GM23338 (cell line): ENCODE measurements at regions not wholly inside any gene's neighbourhood (a gene's known extent, or its start where the extent isn't known, plus 50 kb on each side); places are given as distances from the start of the nearest gene placed in this dataset.

ENCODE experiments used
- EZH2 ChIP-seq: fragments of 200-600 bp; sonication (generic); IDR thresholded peaks from one replicate; pipeline ENCODE4 v1.8.0; 2017; ENCODE audit warnings: antibody characterized with exemption, mild to moderate bottlenecking, low read depth; ENCODE audit not compliant: unreplicated experiment
- EZH2phosphoT487 ChIP-seq: fragments of 200-600 bp; sonication (generic); IDR thresholded peaks from one replicate; pipeline ENCODE4 v1.8.1; 2018; ENCODE audit warnings: antibody characterized with exemption; ENCODE audit not compliant: unreplicated experiment
- JUNB ChIP-seq: IDR thresholded peaks from one replicate; pipeline ENCODE4 v1.6.1; 2016; ENCODE audit warnings: antibody characterized with exemption; ENCODE audit not compliant: unreplicated experiment
- NANOG ChIP-seq: IDR thresholded peaks from 2 replicates; pipeline ENCODE4 v1.6.1; 2016; ENCODE audit warnings: antibody characterized with exemption, borderline replicate concordance
- POLR2AphosphoS5 ChIP-seq: IDR thresholded peaks from 2 replicates; pipeline ENCODE4 v1.6.1; 2016; ENCODE audit warnings: antibody characterized with exemption, low read depth
- STAT1 ChIP-seq: IDR thresholded peaks from one replicate; pipeline ENCODE4 v1.6.1; 2016; ENCODE audit warnings: antibody characterized with exemption; ENCODE audit not compliant: unreplicated experiment
- ZNF114 ChIP-seq: fragments of 250-450 bp; sonication (Bioruptor Pico); IDR thresholded peaks from 2 replicates; pipeline ENCODE4 v1.5.0; 2020; ENCODE audit warnings: mild to moderate bottlenecking, moderate library complexity
- ZNF331 ChIP-seq: fragments of 250-450 bp; sonication (Bioruptor Pico); IDR thresholded peaks from 2 replicates; pipeline ENCODE4 v1.5.0; 2020; ENCODE audit warnings: low read depth, mild to moderate bottlenecking, moderate library complexity
- TF ChIP-seq, protein P1 (sequence below): fragments of 250-450 bp; sonication (Bioruptor Pico); IDR thresholded peaks from 2 replicates; pipeline ENCODE4 v1.5.0; 2020; ENCODE audit warnings: mild to moderate bottlenecking, moderate library complexity
- TF ChIP-seq, protein P2 (sequence below): IDR thresholded peaks from 2 replicates; pipeline ENCODE4 v1.6.1; 2016; ENCODE audit warnings: antibody characterized with exemption
- TF ChIP-seq, protein P3 (sequence below): IDR thresholded peaks from one replicate; pipeline ENCODE4 v1.6.1; 2018; ENCODE audit warnings: antibody characterized with exemption; ENCODE audit not compliant: unreplicated experiment

DNA sequence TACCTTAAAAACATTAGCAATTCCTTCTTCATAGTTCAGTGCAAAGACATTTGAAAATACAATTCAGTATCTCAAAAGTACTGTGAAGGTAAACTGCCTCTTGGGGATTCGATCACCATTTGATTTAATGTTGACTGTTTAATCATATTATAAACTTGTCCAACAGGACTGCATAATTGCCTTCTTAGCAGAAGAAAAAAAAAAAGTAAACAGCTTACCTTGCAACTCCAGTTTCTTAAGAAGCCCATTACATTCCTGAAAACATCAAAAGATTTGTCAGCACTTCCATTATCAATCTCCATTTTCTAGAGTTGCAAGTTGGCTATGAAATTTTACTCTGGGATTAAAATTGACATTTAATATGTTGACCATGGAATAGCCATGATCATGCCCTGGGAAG is 1154.6 kb downstream of the OLFM4 start (continued):
- TF ChIP-seq, protein P1, sequence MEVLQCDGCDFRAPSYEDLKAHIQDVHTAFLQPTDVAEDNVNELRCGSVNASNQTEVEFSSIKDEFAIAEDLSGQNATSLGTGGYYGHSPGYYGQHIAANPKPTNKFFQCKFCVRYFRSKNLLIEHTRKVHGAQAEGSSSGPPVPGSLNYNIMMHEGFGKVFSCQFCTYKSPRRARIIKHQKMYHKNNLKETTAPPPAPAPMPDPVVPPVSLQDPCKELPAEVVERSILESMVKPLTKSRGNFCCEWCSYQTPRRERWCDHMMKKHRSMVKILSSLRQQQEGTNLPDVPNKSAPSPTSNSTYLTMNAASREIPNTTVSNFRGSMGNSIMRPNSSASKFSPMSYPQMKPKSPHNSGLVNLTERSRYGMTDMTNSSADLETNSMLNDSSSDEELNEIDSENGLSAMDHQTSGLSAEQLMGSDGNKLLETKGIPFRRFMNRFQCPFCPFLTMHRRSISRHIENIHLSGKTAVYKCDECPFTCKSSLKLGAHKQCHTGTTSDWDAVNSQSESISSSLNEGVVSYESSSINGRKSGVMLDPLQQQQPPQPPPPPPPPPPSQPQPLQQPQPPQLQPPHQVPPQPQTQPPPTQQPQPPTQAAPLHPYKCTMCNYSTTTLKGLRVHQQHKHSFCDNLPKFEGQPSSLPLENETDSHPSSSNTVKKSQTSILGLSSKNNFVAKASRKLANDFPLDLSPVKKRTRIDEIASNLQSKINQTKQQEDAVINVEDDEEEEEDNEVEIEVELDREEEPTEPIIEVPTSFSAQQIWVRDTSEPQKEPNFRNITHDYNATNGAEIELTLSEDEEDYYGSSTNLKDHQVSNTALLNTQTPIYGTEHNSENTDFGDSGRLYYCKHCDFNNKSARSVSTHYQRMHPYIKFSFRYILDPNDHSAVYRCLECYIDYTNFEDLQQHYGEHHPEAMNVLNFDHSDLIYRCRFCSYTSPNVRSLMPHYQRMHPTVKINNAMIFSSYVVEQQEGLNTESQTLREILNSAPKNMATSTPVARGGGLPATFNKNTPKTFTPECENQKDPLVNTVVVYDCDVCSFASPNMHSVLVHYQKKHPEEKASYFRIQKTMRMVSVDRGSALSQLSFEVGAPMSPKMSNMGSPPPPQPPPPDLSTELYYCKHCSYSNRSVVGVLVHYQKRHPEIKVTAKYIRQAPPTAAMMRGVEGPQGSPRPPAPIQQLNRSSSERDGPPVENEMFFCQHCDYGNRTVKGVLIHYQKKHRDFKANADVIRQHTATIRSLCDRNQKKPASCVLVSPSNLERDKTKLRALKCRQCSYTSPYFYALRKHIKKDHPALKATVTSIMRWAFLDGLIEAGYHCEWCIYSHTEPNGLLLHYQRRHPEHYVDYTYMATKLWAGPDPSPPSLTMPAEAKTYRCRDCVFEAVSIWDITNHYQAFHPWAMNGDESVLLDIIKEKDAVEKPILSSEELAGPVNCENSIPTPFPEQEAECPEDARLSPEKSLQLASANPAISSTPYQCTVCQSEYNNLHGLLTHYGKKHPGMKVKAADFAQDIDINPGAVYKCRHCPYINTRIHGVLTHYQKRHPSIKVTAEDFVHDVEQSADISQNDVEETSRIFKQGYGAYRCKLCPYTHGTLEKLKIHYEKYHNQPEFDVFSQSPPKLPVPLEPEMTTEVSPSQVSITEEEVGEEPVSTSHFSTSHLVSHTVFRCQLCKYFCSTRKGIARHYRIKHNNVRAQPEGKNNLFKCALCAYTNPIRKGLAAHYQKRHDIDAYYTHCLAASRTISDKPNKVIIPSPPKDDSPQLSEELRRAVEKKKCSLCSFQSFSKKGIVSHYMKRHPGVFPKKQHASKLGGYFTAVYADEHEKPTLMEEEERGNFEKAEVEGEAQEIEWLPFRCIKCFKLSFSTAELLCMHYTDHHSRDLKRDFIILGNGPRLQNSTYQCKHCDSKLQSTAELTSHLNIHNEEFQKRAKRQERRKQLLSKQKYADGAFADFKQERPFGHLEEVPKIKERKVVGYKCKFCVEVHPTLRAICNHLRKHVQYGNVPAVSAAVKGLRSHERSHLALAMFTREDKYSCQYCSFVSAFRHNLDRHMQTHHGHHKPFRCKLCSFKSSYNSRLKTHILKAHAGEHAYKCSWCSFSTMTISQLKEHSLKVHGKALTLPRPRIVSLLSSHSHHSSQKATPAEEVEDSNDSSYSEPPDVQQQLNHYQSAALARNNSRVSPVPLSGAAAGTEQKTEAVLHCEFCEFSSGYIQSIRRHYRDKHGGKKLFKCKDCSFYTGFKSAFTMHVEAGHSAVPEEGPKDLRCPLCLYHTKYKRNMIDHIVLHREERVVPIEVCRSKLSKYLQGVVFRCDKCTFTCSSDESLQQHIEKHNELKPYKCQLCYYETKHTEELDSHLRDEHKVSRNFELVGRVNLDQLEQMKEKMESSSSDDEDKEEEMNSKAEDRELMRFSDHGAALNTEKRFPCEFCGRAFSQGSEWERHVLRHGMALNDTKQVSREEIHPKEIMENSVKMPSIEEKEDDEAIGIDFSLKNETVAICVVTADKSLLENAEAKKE (CRISPR knock-in tag) = no peak
- TF ChIP-seq ZNF331 (CRISPR knock-in tag) (no peak), POLR2AphosphoS5 (no peak), ZNF114 (CRISPR knock-in tag) (no peak), JUNB (no peak), STAT1 (no peak), EZH2 (no peak), NANOG (no peak), EZH2phosphoT487 (no peak)
- TF ChIP-seq, protein P2, sequence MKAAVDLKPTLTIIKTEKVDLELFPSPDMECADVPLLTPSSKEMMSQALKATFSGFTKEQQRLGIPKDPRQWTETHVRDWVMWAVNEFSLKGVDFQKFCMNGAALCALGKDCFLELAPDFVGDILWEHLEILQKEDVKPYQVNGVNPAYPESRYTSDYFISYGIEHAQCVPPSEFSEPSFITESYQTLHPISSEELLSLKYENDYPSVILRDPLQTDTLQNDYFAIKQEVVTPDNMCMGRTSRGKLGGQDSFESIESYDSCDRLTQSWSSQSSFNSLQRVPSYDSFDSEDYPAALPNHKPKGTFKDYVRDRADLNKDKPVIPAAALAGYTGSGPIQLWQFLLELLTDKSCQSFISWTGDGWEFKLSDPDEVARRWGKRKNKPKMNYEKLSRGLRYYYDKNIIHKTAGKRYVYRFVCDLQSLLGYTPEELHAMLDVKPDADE = no peak
- TF ChIP-seq, protein P3, sequence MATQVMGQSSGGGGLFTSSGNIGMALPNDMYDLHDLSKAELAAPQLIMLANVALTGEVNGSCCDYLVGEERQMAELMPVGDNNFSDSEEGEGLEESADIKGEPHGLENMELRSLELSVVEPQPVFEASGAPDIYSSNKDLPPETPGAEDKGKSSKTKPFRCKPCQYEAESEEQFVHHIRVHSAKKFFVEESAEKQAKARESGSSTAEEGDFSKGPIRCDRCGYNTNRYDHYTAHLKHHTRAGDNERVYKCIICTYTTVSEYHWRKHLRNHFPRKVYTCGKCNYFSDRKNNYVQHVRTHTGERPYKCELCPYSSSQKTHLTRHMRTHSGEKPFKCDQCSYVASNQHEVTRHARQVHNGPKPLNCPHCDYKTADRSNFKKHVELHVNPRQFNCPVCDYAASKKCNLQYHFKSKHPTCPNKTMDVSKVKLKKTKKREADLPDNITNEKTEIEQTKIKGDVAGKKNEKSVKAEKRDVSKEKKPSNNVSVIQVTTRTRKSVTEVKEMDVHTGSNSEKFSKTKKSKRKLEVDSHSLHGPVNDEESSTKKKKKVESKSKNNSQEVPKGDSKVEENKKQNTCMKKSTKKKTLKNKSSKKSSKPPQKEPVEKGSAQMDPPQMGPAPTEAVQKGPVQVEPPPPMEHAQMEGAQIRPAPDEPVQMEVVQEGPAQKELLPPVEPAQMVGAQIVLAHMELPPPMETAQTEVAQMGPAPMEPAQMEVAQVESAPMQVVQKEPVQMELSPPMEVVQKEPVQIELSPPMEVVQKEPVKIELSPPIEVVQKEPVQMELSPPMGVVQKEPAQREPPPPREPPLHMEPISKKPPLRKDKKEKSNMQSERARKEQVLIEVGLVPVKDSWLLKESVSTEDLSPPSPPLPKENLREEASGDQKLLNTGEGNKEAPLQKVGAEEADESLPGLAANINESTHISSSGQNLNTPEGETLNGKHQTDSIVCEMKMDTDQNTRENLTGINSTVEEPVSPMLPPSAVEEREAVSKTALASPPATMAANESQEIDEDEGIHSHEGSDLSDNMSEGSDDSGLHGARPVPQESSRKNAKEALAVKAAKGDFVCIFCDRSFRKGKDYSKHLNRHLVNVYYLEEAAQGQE = no peak
